HG03378 (cell line): ENCODE measurements at regions not wholly inside any gene's neighbourhood (a gene's known extent, or its start where the extent isn't known, plus 50 kb on each side); places are given as distances from the start of the nearest gene placed in this dataset.
"Not testable (repeated sequence)": the region's sequence is repeated elsewhere in the genome, so short reads cannot be mapped to it uniquely, and the experiment has no call there.

Experiments used
- ATAC-seq: cut with Tn5 transposase; IDR thresholded peaks from one replicate; pipeline ENCODE4 v1.9.1; 2021; ENCODE audit warnings: mild to moderate bottlenecking, moderate library complexity; ENCODE audit not compliant: unreplicated experiment

GRCh38 chr1:213523781-213524398 lies 463.9 kb upstream of the PROX1 start:
- ATAC-seq: no peak

- ATAC-seq: no peak
Measured at GRCh38 chr1:213526306-213526705, 461.5 kb upstream of the PROX1 start.

GRCh38 chr1:213530611-213531320 lies 457.0 kb upstream of the PROX1 start:
- ATAC-seq: no peak

DNA sequence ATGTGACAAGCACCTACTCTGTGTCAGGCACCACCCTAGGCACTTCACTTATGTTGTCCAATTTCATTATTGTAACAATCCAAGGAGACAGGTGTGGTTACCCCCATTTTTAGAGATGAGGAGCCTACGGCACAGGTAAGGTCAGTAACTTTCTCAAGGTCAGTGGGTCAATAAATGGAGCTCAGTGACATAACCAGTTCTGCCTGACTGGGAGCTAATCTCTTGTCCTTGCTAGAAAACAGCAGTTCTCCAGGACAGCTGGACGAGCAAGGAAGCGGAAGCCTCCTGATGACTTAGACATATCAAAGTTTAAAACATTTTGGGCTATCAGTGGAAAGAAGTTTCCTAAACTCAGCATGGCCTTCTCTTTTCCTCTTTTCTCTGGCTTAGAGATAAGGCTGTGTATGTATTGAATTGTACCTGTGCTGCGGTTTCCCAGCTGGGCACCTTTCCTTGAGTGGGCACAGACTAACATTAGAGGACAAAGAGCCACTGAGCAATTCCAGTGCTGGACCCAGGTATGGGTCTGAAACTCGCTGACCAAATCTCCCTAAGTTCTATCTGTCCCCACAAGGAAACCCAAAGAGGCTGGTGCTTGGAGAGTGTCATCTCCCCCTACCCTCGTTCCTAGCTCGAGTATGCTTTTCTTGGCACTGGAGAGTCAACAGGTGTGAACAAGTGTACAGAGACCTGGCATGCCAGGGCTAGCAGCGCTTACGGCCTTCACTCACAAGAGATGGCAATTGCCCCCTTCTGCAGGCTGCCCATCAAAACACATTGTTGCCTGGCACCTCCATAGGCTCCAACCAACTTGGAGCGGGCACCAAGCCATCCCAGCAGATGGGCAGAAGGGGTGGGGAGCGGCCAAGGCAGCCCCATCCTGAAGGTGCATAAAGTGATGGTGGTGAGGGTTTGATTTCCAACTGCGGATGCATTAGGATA lies 456.1 kb upstream of the PROX1 start:
- ATAC-seq: no peak

DNA sequence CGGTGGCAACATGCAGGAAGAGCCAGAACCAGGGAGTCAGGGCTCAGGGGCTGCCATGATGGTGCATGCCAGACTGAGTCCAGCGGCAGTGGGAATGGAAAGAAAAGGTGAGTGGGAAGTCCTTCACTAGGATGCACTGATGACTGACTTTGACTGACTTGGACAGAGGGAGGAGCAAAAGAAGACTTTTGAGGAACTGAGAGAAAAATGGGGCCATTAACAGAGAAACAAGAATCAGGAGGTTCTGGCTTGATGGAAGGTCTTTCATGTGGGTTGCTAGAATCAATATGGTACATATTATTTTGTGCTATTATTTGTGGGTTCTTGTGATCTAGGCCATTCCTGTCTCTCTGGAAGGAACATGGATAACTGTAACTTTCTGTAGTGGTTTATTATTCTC lies 454.6 kb upstream of the PROX1 start:
- ATAC-seq: peak; percentile 54

- ATAC-seq: no peak
Measured at GRCh38 chr1:213535679-213536078, 452.1 kb upstream of the PROX1 start.

GRCh38 chr1:213538251-213538650 lies 449.5 kb upstream of the PROX1 start:
- ATAC-seq: no peak

DNA sequence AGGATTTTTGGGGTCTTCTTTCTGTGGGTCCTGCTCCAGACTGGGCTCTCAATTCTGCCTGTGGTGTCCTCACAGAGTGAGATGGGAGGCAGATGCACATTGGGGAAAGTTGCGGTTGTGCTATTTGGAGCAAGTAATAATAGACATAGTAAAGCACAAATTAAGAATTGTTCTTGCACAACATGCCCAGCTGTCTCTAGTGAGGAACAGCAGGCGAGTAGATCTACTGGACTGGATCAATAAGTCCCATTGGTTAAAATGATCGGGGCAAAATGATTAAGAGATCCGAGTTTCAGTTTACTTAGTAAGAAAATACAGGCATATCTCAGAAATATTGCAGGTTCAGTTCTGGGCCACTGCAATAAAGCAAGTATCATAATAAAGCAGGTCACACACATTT lies 448.3 kb upstream of the PROX1 start:
- ATAC-seq: no peak

GRCh38 chr1:213541641-213542040 lies 446.1 kb upstream of the PROX1 start:
- no peak for ATAC-seq

DNA sequence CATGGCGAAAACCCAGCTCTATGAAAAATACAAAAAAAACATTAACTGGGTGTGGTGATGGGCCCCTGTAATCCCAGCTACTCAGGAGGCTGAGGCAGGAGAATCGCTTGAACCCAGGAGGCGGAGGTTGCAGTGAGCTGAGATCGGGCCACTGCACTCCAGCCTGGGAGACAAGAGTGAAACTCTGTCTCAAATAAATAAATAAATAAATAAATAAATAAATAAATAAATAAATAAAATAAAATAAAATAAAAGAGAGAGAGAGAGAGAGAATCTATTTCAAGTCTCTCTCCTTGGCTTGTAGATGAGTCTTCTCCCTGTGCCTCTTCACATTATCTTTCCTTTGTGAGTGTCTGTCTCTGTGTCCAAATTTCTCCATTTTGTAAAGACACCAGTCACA lies 442.6 kb upstream of the PROX1 start:
- not testable (repeated sequence) for ATAC-seq

DNA sequence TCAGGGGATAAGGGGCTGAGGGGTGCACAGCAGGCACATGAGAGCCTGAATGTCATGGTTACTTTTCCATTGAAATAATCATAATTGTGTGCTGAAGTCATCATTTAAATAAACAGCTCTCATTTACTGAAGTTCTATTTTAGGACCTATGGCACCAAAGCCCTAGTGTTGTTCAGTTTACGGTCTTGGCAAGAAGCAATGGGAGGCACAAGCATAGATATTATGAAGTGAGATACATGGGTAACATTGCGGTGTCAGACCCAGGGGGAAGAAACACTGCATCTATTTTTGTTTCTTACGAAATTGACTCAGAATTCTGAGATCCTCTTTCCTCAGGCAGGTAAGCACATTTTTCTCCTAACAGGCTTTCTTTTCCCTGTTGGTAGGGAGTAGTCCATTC lies 437.8 kb upstream of the PROX1 start:
- no peak for ATAC-seq

GRCh38 chr1:213550804-213551203 lies 437.0 kb upstream of the PROX1 start:
- ATAC-seq: no peak

- ATAC-seq: no peak
Measured at GRCh38 chr1:213552045-213552444, 435.7 kb upstream of the PROX1 start.

DNA sequence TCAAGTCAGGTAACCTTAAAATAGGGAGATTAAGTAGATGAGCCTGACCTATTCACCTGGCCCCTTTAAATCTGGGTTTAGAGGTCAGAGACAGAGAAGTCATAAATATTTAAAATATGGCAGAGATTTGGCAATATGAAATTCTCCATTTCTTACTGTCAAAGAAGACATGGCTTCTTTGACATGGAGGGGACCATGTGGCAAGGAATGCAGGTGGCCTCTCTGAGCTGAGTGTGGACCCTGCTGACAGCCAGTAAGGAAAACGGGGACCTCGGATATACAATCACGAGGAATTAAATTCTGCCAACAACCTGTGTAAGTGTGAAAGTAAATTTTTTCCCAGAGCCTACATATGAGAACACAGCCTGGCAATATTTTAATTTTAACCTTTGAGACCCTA lies 427.5 kb upstream of the PROX1 start:
- no peak for ATAC-seq

DNA sequence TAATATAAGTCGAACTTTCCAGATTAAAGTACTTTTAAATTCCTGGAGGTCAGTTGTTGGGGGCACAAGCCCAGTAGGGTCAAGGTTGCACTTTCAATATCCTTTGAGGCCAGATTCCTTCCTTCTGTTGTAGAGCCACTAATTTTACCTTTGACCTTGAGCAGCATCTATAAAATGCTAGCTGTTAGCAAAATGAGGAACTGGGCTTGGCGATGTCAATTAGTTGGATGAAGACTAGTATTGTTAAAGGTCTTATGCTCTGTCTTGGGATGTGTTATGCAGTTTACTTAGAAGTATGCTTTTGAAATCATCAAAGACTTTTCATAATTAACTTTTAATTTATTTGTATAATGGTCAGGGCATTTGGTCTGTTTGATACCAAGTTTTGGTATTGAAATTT lies 425.9 kb upstream of the PROX1 start:
- no peak for ATAC-seq

DNA sequence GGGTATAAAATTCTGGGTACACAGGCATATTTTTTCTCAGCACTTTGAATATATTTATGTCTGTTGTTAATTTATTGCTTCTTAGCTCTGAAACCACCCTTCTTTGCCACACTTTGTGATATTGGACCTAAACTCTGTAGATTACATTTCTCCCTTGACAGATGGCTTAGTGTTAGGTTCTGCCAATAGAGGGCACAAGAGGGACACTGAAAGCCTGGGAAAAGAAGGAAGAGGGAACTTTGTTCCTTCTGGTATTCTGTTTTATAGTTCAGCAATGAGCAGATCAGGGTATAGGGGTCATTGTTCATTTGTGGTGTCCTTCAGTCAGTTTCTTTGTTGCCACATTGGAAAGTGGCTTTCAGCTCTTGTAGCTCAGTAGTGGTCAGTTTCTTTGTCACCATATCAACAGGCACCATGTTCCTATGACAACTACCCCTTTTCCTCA lies 423.5 kb upstream of the PROX1 start:
- no peak for ATAC-seq

GRCh38 chr1:213568929-213569815 lies 418.6 kb upstream of the PROX1 start:
- no peak for ATAC-seq

DNA sequence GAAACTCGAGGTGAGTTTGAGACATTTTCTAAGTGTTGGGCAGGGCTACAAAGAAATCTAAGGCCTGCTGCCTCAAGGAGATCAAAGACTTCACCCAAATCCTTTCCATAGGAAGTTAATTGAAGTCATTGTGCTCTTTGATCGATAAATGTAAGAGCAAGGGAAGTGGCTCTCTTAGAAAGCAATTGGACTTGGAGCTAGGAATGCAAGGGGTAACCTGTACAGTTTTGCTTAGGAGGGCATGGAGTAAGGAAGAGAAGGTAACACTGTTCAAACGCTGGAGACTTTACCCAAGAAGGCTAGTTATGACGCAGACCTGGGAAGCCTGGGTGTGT lies 418.0 kb upstream of the PROX1 start:
- no peak for ATAC-seq

DNA sequence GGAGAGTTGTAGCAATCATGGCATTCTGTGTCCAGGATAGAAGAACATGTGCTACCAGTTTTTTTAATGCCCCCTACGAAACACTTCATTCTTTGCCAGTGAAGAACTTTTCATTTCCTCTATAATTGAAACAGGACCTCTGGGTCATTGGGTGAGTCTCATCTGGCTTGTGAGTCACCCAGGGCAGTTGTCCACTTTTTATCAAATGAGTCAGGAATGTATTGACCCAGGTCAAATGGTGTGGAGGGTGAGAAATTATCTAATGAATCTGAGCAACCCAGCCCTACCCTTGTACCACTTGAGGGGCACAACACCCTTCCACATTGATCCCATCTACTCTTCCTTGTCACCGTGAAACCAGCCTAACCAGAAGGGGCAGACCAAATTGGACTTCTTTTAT lies 417.3 kb upstream of the PROX1 start:
- no peak for ATAC-seq

DNA sequence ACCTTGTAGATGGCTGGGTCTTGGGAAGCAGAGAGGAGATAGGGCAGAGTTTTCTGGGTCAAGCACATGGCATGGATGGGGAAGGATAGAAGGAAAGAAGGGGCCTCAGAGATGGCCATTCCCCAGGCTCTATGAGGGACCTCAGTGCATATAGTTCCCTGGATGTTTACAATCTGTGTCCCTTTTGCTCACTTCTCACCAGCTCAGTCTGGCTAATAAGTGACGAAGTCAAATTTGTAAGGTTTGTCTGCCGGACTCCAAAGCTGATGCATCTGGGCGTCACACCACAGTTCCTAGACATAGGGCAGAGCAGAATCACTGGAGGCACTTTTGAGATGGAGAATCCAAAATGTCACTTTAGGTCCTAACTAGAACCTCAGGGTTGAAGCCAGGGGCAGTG lies 416.4 kb upstream of the PROX1 start:
- ATAC-seq: no peak

- no peak for ATAC-seq
Measured at GRCh38 chr1:213571843-213572242, 415.9 kb upstream of the PROX1 start.
